Limb (tissue), 2 donors: ENCODE measurements at regions not wholly inside any gene's neighbourhood (a gene's known extent, or its start where the extent isn't known, plus 50 kb on each side); places are given as distances from the start of the nearest gene placed in this dataset.
"Not testable (repeated sequence)": the region's sequence is repeated elsewhere in the genome, so short reads cannot be mapped to it uniquely, and the experiment has no call there.

Experiments used
- DNase-seq, 2 donors: peaks; one replicate each; pipeline ENCODE4 v3.0.0-alpha.2; 2016; ENCODE audit errors: extremely low spot score in 2 of 2

DNA sequence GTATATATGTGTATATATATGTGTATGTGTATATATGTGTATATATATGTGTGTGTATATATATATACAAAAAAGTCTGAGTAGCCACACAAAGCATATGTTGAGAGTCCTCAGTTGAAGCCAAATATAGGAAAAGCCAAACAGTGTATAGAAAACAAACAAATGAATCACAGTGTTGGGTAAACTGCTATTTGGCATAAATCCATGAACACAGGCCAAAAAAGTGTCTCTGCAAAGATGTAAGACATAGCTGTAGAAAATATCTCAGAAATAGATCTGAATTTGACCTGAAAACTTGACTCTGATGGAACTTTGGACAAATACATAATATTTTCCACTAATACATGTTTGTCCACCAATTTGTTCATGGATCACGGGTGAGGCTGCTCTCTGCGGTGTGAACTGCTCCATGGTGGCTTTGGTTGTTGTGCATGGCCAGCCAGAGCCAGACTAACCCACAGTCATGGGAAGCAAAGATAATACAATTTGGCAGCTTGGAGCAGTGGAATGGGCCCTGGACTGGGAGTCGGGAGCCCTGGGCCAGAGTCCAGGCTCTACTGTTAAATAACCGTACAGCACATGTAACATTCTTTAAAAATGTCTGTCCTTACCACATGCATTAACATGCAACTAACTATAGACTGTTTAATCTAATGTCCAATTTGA lies 76.9 kb upstream of the EED start:
- no peak for DNase-seq

- not testable (repeated sequence) for DNase-seq
Measured at GRCh38 chr11:86166287-86166686, 78.3 kb upstream of the EED start.

DNA sequence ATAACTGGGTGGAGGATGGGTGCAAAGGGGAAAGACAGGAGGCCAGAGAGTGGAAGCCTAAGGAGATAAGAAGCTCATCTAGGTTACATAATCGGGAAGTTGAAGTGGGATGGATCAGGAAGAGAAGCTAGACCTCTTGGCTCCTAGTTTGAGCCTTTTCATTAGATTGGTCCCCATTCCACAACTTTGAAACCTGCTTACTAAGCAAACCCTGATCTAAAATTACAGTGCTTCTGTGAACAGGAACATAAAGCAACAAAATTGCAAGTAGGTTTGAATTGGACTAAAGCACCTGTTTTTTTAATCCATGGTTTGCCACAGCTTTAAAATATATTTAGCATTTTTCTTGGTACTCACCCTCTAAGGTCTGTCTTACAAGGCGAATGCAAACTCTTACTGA lies 80.4 kb upstream of the EED start:
- no peak for DNase-seq

DNA sequence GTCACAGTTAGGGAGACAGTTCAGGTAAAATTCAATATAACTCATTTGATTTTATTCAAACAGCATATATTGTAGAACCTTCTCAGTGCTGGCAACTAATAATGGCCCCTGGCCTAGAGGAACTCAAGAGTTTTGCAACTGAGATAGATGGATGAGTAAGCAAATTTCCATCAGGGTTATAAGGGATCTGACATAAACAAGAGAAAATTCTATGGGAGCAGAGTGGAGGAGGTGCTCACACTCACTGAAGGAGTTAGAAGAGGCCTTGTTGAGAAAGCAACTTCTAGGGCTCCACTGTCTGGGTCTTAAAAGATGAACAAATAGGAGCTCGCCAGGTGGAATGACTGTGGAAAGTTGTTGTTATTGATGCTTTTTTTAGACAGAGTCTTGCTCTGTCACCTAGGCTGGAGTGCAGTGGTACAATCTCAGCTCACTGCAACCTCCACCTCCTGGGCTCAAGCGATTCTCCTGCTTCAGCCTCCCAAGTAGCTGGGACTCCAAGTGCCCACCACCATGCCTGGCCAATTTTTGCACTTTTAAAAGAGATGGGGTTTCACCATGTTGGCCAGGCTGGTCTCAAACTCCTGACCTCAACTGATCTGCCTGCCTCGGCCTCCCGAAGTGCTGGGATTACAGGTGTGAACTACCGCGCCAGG lies 81.2 kb upstream of the EED start:
- not testable (repeated sequence) for DNase-seq

GRCh38 chr11:86162239-86162638 lies 82.3 kb upstream of the EED start:
- DNase-seq: no peak

GRCh38 chr11:86161837-86162236 lies 82.7 kb upstream of the EED start:
- no peak for DNase-seq

GRCh38 chr11:86161336-86161735 lies 83.2 kb upstream of the EED start:
- DNase-seq: no peak

- DNase-seq: no peak
Measured at GRCh38 chr11:86160541-86161149, 83.9 kb upstream of the EED start.

DNA sequence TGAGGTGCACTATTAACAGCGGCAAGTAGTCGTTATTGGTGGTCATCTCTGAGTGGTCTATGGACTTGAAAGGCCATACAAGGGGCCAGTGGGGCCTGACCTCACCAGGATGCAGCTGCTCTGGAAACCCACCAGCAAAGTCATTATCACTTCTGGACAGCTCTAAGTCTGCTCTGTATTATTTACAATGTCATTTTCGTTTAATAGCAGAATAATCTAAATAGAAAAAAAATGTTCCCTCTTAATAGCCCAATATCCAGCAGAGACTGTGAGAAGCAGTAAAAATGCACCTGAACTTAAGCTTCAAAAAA lies 85.0 kb upstream of the EED start:
- DNase-seq: no peak

DNA sequence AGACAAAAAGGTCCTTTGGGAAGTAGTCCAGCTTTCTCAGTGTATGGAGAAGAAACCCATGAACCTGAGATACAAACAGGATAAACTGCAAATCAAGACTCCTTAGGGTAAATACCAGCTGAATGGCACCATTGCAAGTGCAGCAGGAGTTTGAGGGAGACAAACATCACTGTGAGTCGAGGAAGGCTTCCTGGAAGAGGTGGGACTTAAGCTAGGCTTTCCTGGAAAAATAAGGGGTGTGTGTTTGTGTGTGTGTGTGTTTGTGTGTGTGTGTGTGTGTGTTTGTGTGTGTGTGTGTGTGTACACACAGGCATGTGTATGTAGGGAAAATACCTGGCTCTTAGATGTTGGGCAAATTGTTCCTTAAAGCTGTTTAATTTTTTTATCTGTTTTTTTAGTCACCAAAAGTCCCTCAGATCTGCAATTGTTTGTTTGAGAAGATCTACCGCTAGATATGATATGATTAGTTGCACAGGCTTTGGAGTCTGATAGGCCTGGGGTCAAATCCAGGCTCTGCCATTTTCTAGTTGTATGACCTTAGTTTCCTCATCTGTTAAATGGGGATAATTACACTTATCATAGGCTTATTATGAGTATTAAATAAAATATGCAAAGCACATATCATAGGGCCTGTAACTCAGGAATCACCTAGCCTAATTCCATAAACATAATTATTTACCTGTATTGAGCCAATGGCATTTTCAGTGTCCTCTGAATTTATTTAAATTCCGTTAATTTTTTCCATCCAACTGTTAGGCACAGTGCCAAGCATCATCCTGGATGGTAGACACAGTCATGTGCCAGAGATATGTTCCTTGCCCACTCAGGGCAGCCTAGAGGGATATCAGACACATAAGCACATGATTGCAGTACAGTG lies 85.6 kb upstream of the EED start:
- no peak for DNase-seq

GRCh38 chr11:86157797-86158378 lies 86.7 kb upstream of the EED start:
- no peak for DNase-seq

- DNase-seq: no peak
Measured at GRCh38 chr11:86156397-86156955, 87.6 kb upstream of the PICALM start.

DNA sequence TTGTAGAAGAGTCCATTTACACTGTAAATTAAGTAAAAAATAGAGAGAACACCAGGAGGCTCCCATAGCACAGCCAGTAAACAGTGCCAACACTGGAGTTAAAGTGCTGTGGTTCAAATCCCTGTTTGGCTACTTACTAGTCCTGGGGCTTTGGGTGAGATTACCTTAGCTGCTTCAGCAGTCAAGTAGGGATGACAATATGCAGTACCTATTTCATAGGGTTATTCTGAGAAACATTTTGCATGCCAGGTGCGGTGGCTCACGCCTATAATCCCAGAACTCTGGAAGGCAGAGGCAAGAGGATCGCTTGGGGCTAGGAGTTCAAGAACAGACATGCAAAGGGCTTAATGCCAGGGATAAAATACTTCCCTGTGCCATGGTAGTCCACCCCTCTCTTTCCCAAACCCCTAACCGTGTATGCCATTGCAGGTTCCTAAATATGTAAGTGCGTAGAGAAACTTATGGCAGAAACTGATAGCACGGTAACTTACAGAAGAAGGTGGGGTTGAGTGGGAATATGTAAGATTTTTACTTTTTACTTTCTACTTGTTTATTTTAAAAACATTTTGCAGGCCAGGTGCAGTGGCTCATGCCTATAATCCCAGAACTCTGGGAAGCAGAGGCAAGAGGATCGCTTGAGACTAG lies 86.4 kb upstream of the PICALM start:
- no peak for DNase-seq

- no peak for DNase-seq
Measured at GRCh38 chr11:86153439-86153838, 84.6 kb upstream of the PICALM start.

DNA sequence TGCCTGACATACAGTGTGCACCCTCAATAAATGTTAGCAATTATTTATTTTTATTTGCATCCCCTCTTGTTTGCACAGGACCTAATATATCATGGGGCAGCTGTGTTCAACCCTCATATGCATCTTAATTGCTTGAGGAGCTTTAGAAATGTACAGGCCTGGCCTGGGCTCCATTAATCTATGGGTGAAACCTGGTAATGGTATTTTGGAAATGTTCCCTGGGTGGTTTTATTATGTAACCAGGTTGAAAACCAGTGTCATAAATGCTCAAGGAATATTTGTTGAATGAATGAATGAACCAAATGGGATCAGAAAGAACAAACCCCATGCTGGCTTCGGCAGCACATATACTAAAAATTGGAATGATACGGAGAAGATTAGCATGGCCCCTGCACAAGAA lies 84.0 kb upstream of the PICALM start:
- DNase-seq: no peak

DNA sequence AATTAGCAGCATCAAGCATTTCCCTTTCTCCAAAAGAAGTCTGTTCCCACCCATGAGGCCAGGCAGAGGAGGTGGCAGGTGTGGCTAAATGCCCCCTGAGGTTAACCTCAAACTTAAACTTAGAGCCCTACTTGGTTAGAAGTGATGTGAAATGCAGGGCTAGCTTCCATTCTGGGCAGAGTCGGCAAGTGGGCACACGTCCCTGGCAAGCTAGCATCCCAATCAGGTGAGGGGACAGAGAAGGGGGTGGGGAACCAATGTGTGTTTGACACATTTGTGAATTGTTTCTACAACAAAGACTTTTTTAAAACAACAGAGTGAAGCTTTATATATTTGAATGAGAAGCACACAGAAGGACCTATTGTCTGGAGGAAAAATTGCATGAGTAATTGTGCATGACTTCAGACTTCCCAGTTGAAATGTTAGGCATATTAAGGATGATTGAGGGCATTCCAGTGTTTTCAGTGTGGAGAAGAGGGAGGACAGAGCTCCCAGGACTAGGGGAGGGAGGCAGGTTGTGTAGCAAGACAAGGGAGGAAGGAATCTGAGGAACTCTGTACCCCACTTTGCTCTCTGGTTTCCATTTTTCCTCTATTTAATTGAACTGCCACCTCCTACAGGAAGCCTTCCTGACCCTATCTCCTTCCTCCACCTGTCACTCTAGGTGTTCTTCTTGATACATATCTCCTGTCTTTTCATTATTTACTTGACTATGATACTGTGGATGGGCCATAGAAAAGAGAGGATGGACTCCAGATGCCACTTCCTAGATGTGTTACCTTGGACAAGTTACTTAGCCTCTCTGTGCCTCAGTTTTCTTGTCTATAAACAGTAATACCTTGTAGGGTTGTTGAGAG lies 83.3 kb upstream of the PICALM start:
- no peak for DNase-seq

DNA sequence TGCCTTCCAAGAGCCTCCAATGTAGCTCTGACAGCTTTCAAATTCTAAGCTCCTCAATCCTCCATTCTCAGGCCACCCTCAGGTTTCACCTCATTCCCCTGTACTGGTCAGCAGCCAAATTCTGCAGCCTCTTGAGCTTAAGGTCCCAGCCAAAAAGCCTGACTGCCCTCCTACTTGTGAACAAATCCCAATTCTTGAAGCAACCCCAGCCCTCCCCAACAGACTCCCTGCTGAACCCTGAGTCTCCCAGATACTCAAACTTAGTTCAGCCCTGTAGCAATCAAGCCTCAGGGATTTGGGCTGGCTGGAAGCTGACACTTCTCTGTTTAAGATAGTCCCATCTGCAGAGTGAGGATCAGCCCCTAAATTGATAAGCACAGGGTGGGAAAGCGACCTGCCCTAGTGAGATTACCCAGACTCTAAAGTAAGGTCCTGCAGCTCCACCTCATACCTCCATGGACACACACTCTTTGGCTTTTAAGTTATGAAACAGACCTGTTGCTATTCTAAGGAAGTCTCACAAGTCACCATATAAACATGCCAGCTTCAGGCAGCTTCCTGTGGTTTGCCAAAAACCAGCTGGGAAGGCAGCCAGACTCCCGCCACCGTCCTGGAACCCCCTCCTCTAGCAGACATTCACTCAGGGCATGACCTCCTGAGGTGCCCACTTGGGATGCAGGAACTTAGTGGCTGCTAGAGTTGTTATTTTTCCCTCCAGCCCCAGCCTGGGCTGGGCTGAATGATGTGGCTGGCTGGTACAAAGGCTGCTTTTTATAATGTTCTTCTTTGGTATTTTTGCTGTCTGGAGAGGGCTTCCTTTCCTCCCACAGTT lies 82.5 kb upstream of the PICALM start:
- peak; percentile 51 to 76 for DNase-seq

DNA sequence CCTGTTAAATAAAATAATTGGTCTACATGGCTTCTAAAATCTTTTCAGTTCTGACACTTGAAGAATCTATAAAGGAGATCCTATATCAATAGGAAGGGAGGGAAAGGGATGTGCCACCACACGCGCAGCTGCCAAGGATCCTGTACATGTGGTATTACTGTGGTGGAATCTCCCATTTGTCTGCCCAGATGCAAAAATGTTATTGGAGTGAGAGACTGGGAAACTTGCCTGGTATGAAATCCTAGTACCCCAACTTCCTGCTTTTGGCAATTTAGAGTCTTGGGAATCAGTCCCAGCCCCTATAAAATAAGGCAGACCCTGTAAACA lies 81.9 kb upstream of the PICALM start:
- peak in 1 of 2 donors; percentile 49 for DNase-seq

DNA sequence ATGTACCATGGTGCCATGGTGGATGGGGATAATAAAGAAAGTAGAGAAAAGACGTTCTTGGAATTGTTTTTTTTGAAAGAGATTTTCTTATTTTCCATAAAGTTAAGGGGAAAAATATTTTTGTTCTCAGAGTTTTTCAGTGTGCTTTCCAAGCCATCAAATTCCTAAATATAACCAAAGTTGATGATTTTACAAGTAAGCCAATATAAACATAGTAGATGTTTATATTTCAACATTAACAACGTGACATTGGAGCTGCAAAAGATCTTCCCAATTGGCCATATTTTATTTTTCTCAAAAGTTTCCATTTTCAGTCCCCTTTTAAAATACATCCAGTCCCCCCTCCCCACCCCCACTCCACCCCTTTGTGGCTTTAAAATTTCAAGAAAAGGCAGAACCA lies 80.9 kb upstream of the PICALM start:
- no peak for DNase-seq
